ENCODE measurements at regions not wholly inside any gene's neighbourhood (a gene's known extent, or its start where the extent isn't known, plus 50 kb on each side); places are given as distances from the start of the nearest gene placed in this dataset.

GRCh38 chr4:133800966-133801365, 400.6 kb downstream of the PABPC4L start:
- no CpG with 5 or more reads among the region's 4 CpGs for WGBS, 2 experiments (ENCODE audit: extremely low coverage in 2 of 2, insufficient read length in 1 of 2)
- Histone ChIP-seq H2BK20ac (ENCODE audit: low read depth, low read length) (no peak overlapping the region), H2BK5ac (ENCODE audit: low read depth, low read length, poor library complexity, severe bottlenecking) (peak overlapping the region; percentile 65), H3K9ac (ENCODE audit: low read depth, low read length) (no peak overlapping the region), H4K20me1 (ENCODE audit: insufficient read depth, low read length) (no peaks in the 10 kb centered on the region), H3K4me1 (ENCODE audit: control insufficient read depth, insufficient read depth, low read length) (no peaks in the 10 kb centered on the region), H2AK5ac (ENCODE audit: low read depth, low read length) (no peak overlapping the region), H3K79me1 (ENCODE audit: low read depth in 1 of 2, low read length in 2 of 2) (no peaks in the 10 kb centered on the region), H2BK15ac (ENCODE audit: low read depth, low read length) (no peak overlapping the region; the same call in 2 of the 3 replicates), H3K4ac (ENCODE audit: low read depth, low read length) (no peak overlapping the region), H3K18ac (ENCODE audit: low read depth, low read length) (no peak overlapping the region), H2AFZ (replicated peaks; ENCODE audit: low read length, poor library complexity) (no peak overlapping the region), H3K36me3 (ENCODE audit: control insufficient read depth, insufficient read depth, low read length) (no peaks in the 10 kb centered on the region), H2BK120ac (ENCODE audit: low read depth, low read length) (no peak overlapping the region), H3K23ac (ENCODE audit: low read depth, low read length) (no peak overlapping the region), H3K9me1 (ENCODE audit: insufficient read depth, low read length) (no peaks in the 10 kb centered on the region), H3K56ac (ENCODE audit: extremely low read depth, insufficient read depth, low read length) (no peak overlapping the region), H3K27me3 (ENCODE audit: control insufficient read depth, insufficient read depth, low read length) (no peaks in the 10 kb centered on the region), H4K91ac (ENCODE audit: insufficient read depth, low read depth, low read length) (no peak overlapping the region), H3K4me3 (ENCODE audit: insufficient read depth, low read depth, low read length) (no peak overlapping the region), H3K27ac (ENCODE audit: insufficient read depth, low read length) (no peak overlapping the region), H3K4me2 (ENCODE audit: low read depth, low read length) (no peak overlapping the region), H3K14ac (replicated peaks; ENCODE audit: low read depth, low read length) (no peak overlapping the region), H3K9me3 (ENCODE audit: control insufficient read depth, insufficient read depth, low read length) (no peaks in the 10 kb centered on the region), H2AK9ac (replicated peaks; ENCODE audit: low read depth, low read length, poor library complexity) (no peak overlapping the region), H4K5ac (ENCODE audit: low read depth, low read length) (no peak overlapping the region), H4K8ac (ENCODE audit: low read depth in 2 of 2, low read length in 2 of 2) (no peak overlapping the region)
- ChIA-PET POLR2A (ENCODE audit: unreplicated experiment) (no interaction called here), CTCF (no interaction called here)
- TF ChIP-seq NFE2L2 (IDR thresholded peaks at IDR 0.05; ENCODE audit: low read depth, low read length) (no peak), MXI1 (IDR thresholded peaks at IDR 0.05; ENCODE audit: borderline replicate concordance, low read depth, low read length) (no peak), CEBPB (IDR thresholded peaks at IDR 0.05; ENCODE audit: low read depth, low read length) (no peak), RFX5 (IDR thresholded peaks at IDR 0.05; ENCODE audit: low read depth, low read length) (no peak), BHLHE40 (IDR thresholded peaks at IDR 0.05; ENCODE audit: low read depth, low read length) (no peak), SMC3 (IDR thresholded peaks at IDR 0.05; ENCODE audit: low read depth, low read length) (no peak), CTCF (conservative IDR thresholded peaks at IDR 0.05; ENCODE audit: low read depth, low read length) (no peak), POLR2A (IDR thresholded peaks at IDR 0.05; ENCODE audit: low read depth, low read length) (no peak), FOS (IDR thresholded peaks at IDR 0.05; ENCODE audit: low read depth, low read length) (no peak), MAFK (IDR thresholded peaks at IDR 0.05; ENCODE audit: low read depth, low read length) (no peak), RAD21 (IDR thresholded peaks at IDR 0.05; ENCODE audit: low read length) (no peak), MAZ (IDR thresholded peaks at IDR 0.05; ENCODE audit: borderline replicate concordance, low read depth, low read length) (no peak), RCOR1 (IDR thresholded peaks at IDR 0.05; ENCODE audit: insufficient replicate concordance, low read length) (no peak), USF2 (IDR thresholded peaks at IDR 0.05; ENCODE audit: low read depth, low read length) (no peak), ELK1 (IDR thresholded peaks at IDR 0.05; ENCODE audit: borderline replicate concordance, low read depth, low read length) (no peak), CHD1 (IDR thresholded peaks at IDR 0.05; ENCODE audit: low read depth, low read length) (no peak)
- ATAC-seq (ENCODE audit: low read depth): no peak
- dilution Hi-C loops (cut with HindIII; ENCODE audit: low sequenced_read_pairs, unreplicated experiment): no loop called here
- intact Hi-C loops (cut with micrococcal nuclease): no loop called here
- DNase-seq: no peak
- no TSS peak for BruUV-seq (replicated peaks)
- in situ Hi-C loops (cut with MboI; ENCODE audit: low sequenced_read_pairs): no loop called here

Data from IMR-90 (cell line).